ENCODE measurements at regions not wholly inside any gene's neighbourhood (a gene's known extent, or its start where the extent isn't known, plus 50 kb on each side); places are given as distances from the start of the nearest gene placed in this dataset.

DNA sequence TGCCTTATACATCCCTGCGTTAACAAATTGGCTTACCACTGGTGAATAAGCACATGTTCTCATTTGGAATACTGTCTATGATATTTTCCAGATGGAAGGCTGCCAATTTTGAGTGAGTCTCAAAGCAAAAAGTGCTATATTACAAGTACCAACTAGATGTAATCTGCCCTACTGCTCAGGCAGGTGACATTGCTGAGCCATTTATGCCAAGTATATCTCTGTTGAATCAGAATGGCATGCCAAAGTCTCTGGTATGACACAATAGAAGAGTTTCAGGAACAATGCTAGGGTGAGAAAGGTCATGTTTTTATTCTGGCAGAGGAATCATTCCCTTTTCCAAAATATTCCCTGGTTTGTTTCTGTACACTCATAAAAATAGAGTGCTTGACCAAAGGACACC lies 356.5 kb downstream of the CDH9 start:
- H3K27me3 Mint-ChIP-seq (ENCODE audit: unreplicated experiment) = no peaks in the 10 kb centered on the region
- CTCF ChIA-PET = no interaction called here
- H3K27ac Mint-ChIP-seq (ENCODE audit: unreplicated experiment) = no peak overlapping the region
- TF ChIP-seq, protein P1, sequence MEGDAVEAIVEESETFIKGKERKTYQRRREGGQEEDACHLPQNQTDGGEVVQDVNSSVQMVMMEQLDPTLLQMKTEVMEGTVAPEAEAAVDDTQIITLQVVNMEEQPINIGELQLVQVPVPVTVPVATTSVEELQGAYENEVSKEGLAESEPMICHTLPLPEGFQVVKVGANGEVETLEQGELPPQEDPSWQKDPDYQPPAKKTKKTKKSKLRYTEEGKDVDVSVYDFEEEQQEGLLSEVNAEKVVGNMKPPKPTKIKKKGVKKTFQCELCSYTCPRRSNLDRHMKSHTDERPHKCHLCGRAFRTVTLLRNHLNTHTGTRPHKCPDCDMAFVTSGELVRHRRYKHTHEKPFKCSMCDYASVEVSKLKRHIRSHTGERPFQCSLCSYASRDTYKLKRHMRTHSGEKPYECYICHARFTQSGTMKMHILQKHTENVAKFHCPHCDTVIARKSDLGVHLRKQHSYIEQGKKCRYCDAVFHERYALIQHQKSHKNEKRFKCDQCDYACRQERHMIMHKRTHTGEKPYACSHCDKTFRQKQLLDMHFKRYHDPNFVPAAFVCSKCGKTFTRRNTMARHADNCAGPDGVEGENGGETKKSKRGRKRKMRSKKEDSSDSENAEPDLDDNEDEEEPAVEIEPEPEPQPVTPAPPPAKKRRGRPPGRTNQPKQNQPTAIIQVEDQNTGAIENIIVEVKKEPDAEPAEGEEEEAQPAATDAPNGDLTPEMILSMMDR (IDR thresholded peaks at IDR 0.05; ENCODE audit: unreplicated experiment) = no peak
- H3K9me3 Mint-ChIP-seq (ENCODE audit: low read depth, unreplicated experiment) = peaks cover 7% of the 10 kb centered on the region
- intact Hi-C loops (cut with micrococcal nuclease; ENCODE audit: unreplicated experiment) = no loop called here
- H3K4me1 Mint-ChIP-seq (ENCODE audit: low read depth, unreplicated experiment) = no peaks in the 10 kb centered on the region
- H3K36me3 Mint-ChIP-seq (ENCODE audit: insufficient read depth, unreplicated experiment) = no peaks in the 10 kb centered on the region
- BruUV-seq (replicated peaks) = no TSS peak
- H3K4me3 Mint-ChIP-seq (ENCODE audit: low read depth, unreplicated experiment) = no peak overlapping the region
- DNase-seq = no peak

DNA sequence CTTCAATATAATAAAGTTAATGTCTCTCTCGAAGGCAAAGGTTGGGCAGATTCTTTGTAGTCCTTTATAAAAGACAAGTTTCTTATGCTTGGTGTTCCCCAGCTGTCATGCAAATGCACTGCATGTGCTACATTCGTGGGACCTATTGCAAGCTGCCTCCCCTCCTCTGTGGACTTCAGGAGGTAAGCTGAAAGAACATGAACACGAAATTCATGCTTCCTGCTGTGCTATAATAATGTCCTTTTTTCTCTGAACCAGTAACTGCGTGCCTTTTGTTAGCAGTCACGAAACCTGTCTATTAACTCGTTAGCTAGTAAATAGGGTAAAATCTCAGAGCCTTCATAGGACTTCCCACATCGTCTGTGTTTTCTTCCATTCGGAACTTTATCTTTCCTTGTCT lies 363.5 kb downstream of the CDH9 start:
- no TSS peak for BruUV-seq (replicated peaks)
- TF ChIP-seq, protein P1 (IDR thresholded peaks at IDR 0.05; ENCODE audit: unreplicated experiment) = no peak
- Mint-ChIP-seq H3K36me3 (ENCODE audit: insufficient read depth, unreplicated experiment) (no peaks in the 10 kb centered on the region), H3K27ac (ENCODE audit: unreplicated experiment) (no peak overlapping the region), H3K9me3 (ENCODE audit: low read depth, unreplicated experiment) (peaks cover 7% of the 10 kb centered on the region), H3K27me3 (ENCODE audit: unreplicated experiment) (no peaks in the 10 kb centered on the region), H3K4me1 (ENCODE audit: low read depth, unreplicated experiment) (no peaks in the 10 kb centered on the region), H3K4me3 (ENCODE audit: low read depth, unreplicated experiment) (no peak overlapping the region)
- intact Hi-C loops (cut with micrococcal nuclease; ENCODE audit: unreplicated experiment) = no loop called here
- CTCF ChIA-PET = no interaction called here
- DNase-seq = no peak

DNA sequence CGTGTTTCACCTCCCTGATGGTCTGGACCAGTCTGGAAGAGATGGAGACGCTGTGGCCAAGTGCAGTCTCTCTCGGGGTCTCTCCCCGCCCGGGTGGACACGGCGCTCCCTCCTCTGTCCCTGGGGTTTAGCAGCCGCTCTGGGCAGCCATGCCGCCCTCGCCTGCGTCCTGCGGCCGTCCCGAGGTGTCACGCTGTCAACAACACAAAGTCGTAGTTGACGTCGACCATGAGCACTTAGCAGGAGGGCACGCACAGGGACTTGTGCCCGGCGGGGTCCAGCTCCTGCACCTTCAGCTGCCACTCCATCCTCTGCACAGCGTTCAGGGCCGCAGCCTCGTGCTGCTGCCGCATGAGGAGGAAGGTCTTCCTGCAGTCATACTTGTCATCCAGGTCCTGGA lies 368.9 kb downstream of the CDH9 start:
- H3K4me3 Mint-ChIP-seq (ENCODE audit: low read depth, unreplicated experiment) = no peak overlapping the region
- no peaks in the 10 kb centered on the region for H3K36me3 Mint-ChIP-seq (ENCODE audit: insufficient read depth, unreplicated experiment)
- CTCF ChIA-PET = no interaction called here
- no peaks in the 10 kb centered on the region for H3K27me3 Mint-ChIP-seq (ENCODE audit: unreplicated experiment)
- peaks cover 7% of the 10 kb centered on the region for H3K9me3 Mint-ChIP-seq (ENCODE audit: low read depth, unreplicated experiment)
- no peaks in the 10 kb centered on the region for H3K4me1 Mint-ChIP-seq (ENCODE audit: low read depth, unreplicated experiment)
- H3K27ac Mint-ChIP-seq (ENCODE audit: unreplicated experiment) = no peak overlapping the region
- DNase-seq = no peak
- intact Hi-C loops (cut with micrococcal nuclease; ENCODE audit: unreplicated experiment) = no loop called here
- BruUV-seq (replicated peaks) = no TSS peak
- TF ChIP-seq, protein P1 (IDR thresholded peaks at IDR 0.05; ENCODE audit: unreplicated experiment) = no peak

DNA sequence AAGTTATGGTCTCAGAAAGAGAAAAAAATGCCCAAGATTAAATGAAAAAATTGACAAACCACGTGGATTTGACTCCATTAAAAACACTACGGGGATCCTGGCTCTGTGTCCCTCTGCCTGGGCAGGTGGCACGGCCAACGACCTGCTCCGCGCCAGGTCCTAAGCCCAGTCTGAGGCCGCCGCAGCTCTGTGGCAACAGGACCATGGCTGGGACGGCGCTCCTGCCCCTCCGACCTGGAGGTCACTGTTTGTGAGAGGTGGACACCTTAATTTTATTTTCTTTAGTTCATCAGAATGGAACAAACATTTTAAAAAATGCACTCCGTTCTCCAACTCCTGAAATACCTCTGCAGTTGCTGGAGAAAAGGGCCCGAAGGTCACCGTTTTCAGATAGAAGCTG lies 369.4 kb downstream of the CDH9 start:
- CTCF ChIA-PET = no interaction called here
- TF ChIP-seq, protein P1 (IDR thresholded peaks at IDR 0.05; ENCODE audit: unreplicated experiment) = no peak
- Mint-ChIP-seq H3K27ac (ENCODE audit: unreplicated experiment) (no peak overlapping the region), H3K4me3 (ENCODE audit: low read depth, unreplicated experiment) (no peak overlapping the region), H3K4me1 (ENCODE audit: low read depth, unreplicated experiment) (no peaks in the 10 kb centered on the region), H3K27me3 (ENCODE audit: unreplicated experiment) (no peaks in the 10 kb centered on the region), H3K9me3 (ENCODE audit: low read depth, unreplicated experiment) (peaks cover 7% of the 10 kb centered on the region), H3K36me3 (ENCODE audit: insufficient read depth, unreplicated experiment) (no peaks in the 10 kb centered on the region)
- DNase-seq = no peak
- BruUV-seq (replicated peaks) = no TSS peak
- intact Hi-C loops (cut with micrococcal nuclease; ENCODE audit: unreplicated experiment) = no loop called here

DNA sequence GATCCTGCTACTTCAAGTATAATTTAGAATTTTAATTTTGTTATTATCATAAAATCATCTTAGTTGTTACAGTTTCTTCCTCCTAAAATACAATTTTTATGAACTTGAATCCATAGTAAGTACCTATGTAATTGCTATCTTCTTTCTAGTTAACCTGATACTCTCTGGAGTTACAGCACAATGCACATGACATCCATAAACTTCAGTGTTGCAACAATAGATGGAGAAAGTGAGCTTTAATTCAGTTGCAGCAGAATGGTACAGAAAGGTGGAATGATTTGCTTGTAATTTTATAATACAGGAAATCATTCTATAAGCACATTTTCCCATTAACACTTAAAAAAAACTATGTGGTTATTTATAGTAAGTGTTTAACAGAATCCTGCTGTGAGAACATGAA lies 372.0 kb downstream of the CDH9 start:
- CTCF ChIA-PET = no interaction called here
- no peak for DNase-seq
- Mint-ChIP-seq H3K4me1 (ENCODE audit: low read depth, unreplicated experiment) (no peaks in the 10 kb centered on the region), H3K9me3 (ENCODE audit: low read depth, unreplicated experiment) (no peaks in the 10 kb centered on the region), H3K36me3 (ENCODE audit: insufficient read depth, unreplicated experiment) (no peaks in the 10 kb centered on the region), H3K27ac (ENCODE audit: unreplicated experiment) (no peak overlapping the region), H3K4me3 (ENCODE audit: low read depth, unreplicated experiment) (no peak overlapping the region), H3K27me3 (ENCODE audit: unreplicated experiment) (no peaks in the 10 kb centered on the region)
- TF ChIP-seq, protein P1 (IDR thresholded peaks at IDR 0.05; ENCODE audit: unreplicated experiment) = no peak
- intact Hi-C loops (cut with micrococcal nuclease; ENCODE audit: unreplicated experiment) = no loop called here
- BruUV-seq (replicated peaks) = no TSS peak

Measured in Calu3 (cell line).